ENCODE measurements at regions not wholly inside any gene's neighbourhood (a gene's known extent, or its start where the extent isn't known, plus 50 kb on each side); places are given as distances from the start of the nearest gene placed in this dataset.

DNA sequence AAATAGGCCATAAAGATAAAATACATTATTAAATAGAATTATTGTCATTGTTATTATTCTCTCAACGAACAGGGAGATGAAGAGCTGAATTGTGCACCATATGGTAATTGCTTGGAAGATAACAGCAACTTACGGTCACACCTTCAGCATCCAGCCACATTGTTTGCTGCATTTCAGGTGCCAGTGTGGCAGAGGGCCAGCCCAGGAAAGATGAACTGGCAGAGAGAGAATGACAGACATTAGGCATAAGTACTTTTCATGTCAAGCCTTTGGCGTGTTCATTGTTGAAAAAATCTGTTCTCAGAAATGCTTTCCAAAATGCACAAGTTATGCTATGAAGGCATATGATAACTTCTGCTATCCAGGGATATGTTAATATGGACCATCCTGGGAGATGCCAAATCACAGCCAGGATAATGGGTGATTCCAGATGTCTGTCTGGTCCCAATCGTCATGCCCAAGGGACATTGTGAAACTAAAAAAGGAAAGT lies 748.6 kb upstream of the PIK3C3 start:
- no peak overlapping the region for H3K4me3 ChIP-seq
- no peaks in the 10 kb centered on the region for H4K20me1 ChIP-seq
- H3K9ac ChIP-seq = no peak overlapping the region
- TF ChIP-seq Cebpa-rat (IDR thresholded peaks at IDR 0.05) = no peak
- no peak overlapping the region for H3K27ac ChIP-seq
- no peak overlapping the region for H3K4me2 ChIP-seq
- H3K27me3 ChIP-seq = no peaks in the 10 kb centered on the region
- no peaks in the 10 kb centered on the region for H3K4me1 ChIP-seq
- no peaks in the 10 kb centered on the region for H3K9me3 ChIP-seq
- no peaks in the 10 kb centered on the region for H3K36me3 ChIP-seq

DNA sequence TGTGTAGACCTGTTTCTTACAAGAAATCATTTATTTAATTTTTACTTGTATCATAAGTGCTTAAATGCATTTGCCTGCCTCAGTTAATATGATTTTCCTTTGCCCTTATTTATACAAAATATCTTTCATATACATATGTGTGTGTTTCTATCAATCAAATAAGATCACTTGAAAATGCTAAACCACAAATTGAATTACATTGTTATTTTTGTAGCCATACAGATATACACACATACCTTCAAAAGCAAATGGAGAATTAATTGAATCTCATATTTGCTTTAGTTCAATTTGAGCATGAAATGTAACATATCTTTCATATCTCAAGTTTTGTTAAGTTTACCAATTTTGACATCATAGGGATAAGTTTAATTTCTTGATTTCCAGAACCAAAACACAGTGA lies 755.8 kb upstream of the PIK3C3 start:
- Histone ChIP-seq H3K36me3 (no peaks in the 10 kb centered on the region), H3K4me1 (no peaks in the 10 kb centered on the region)
- no peak for TF ChIP-seq Cebpa-rat (IDR thresholded peaks at IDR 0.05)

DNA sequence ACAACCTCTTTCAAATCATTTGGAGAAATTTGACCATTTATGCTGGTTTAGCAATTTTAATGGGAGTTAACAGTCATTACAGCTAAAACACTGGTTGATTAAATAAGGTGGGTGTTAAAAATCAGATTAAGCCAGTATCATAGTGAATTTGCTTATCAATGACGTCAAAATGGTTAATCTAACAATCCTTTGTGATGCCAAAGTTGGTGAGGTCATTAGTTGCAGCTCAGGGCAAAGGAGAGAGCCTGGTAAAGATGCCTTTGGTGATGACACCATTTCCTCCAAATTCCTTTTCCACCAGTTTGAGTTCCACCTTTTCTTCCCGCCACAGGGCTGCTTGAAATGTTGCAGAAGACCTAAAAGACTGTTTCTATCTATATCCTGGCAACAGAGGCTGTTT lies 757.1 kb upstream of the PIK3C3 start:
- no peak overlapping the region for H3K4me2 ChIP-seq
- TF ChIP-seq Cebpa-rat (IDR thresholded peaks at IDR 0.05) = no peak
- no peaks in the 10 kb centered on the region for H4K20me1 ChIP-seq
- H3K27me3 ChIP-seq = no peaks in the 10 kb centered on the region
- H3K9ac ChIP-seq = no peak overlapping the region
- H3K27ac ChIP-seq = no peak overlapping the region
- H3K36me3 ChIP-seq = no peaks in the 10 kb centered on the region
- H3K4me3 ChIP-seq = no peak overlapping the region
- no peaks in the 10 kb centered on the region for H3K4me1 ChIP-seq
- no peaks in the 10 kb centered on the region for H3K9me3 ChIP-seq

More for the DNA sequence above, 755.8 kb upstream of the PIK3C3 start:
- no peak overlapping the region for H3K4me2 ChIP-seq
- no peaks in the 10 kb centered on the region for H3K27me3 ChIP-seq
- H3K9me3 ChIP-seq = no peaks in the 10 kb centered on the region
- no peak overlapping the region for H3K9ac ChIP-seq
- no peak overlapping the region for H3K27ac ChIP-seq
- H3K4me3 ChIP-seq = no peak overlapping the region
- H4K20me1 ChIP-seq = no peaks in the 10 kb centered on the region

DNA sequence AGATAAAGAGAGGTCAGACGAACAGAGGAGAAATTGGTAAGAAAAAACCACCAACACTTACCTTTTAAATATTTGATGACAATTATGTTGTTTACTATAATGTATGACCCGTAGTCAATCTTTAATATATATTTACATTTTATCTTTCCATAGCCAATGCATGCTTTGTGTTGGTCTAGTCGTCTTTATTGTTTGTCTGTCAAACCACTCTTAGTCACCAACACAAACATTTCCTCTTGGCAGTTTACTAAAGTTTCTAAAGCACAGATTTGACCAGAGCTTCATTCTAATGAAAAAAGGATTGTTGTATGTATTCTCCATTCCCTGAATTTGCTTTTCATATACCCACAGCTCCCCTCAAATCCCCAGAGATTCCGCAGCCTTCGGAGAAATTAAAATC lies 784.7 kb upstream of the PIK3C3 start:
- Histone ChIP-seq H3K36me3 (no peaks in the 10 kb centered on the region), H3K27me3 (no peaks in the 10 kb centered on the region), H3K27ac (no peak overlapping the region), H3K4me1 (no peaks in the 10 kb centered on the region), H3K9ac (no peak overlapping the region), H3K9me3 (no peaks in the 10 kb centered on the region), H3K4me3 (no peak overlapping the region), H4K20me1 (no peaks in the 10 kb centered on the region), H3K4me2 (no peak overlapping the region)
- TF ChIP-seq Cebpa-rat (IDR thresholded peaks at IDR 0.05) = no peak

DNA sequence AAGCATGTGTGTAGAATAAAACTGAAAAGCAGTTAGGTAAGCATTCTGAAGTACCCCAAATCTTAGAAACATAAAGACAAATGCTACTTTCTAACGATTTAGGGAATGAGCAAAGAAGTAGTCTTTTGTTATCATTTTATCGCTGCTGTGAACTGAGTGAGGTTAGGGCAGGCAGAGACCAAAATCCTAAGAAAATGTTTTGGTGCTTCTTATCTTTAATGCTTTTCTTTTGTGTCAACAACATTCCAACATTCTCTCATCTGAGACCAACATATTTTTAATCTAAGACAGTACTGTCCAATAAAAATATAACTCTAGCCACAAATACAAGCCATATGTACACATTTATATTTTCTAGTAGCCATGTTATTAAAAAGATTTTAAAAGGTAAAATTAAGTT lies 789.4 kb upstream of the PIK3C3 start:
- no peaks in the 10 kb centered on the region for H3K27me3 ChIP-seq
- no peaks in the 10 kb centered on the region for H3K4me1 ChIP-seq
- H3K9me3 ChIP-seq = no peaks in the 10 kb centered on the region
- no peak overlapping the region for H3K4me2 ChIP-seq
- no peaks in the 10 kb centered on the region for H4K20me1 ChIP-seq
- no peak overlapping the region for H3K9ac ChIP-seq
- H3K4me3 ChIP-seq = no peak overlapping the region
- H3K36me3 ChIP-seq = no peaks in the 10 kb centered on the region
- no peak overlapping the region for H3K27ac ChIP-seq
- no peak for TF ChIP-seq Cebpa-rat (IDR thresholded peaks at IDR 0.05)

DNA sequence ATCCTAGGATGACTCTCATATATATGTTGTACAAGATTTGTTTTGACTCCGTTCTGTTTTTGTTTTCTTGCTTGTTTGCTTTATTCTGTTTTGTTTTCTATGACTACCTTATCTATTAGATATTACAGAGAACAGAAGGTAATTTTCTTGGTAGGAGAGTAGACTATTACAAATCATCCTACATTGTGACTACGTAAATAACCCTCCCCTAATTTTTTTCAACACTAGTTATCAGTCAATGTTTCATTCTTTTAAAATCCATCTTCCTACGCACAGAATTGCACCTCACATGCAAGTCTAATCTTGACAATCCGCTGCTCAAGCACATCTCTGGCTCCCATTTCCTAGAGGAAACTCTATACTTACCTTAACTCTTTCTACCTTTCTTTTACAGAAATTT lies 792.3 kb upstream of the PIK3C3 start:
- H3K4me2 ChIP-seq = no peak overlapping the region
- no peaks in the 10 kb centered on the region for H3K9me3 ChIP-seq
- H3K4me1 ChIP-seq = no peaks in the 10 kb centered on the region
- no peak overlapping the region for H3K4me3 ChIP-seq
- H3K9ac ChIP-seq = no peak overlapping the region
- H3K27me3 ChIP-seq = no peaks in the 10 kb centered on the region
- H3K36me3 ChIP-seq = no peaks in the 10 kb centered on the region
- H4K20me1 ChIP-seq = no peaks in the 10 kb centered on the region
- no peak overlapping the region for H3K27ac ChIP-seq
- TF ChIP-seq Cebpa-rat (IDR thresholded peaks at IDR 0.05) = no peak

DNA sequence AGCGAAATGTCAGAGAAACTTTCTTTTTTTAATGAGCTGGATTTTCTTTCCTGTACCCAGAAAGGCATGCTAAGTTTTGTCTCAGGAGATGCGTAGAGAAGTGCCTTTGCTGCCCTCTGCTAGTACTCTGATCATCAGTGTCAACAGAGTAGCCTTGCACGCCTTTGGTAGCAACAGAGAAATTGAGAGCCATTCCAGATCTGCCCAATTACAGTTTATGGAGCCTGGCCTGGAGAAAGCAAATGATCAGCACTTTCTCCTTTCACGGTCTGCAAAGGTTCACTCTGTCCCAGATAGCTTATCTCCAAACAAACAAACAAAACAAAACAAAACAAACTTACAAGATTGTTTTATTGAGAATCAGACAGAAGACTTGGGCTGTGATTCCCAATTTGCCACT lies 792.8 kb upstream of the PIK3C3 start:
- no peak overlapping the region for H3K9ac ChIP-seq
- TF ChIP-seq Cebpa-rat (IDR thresholded peaks at IDR 0.05) = no peak
- H3K36me3 ChIP-seq = no peaks in the 10 kb centered on the region
- H3K4me3 ChIP-seq = no peak overlapping the region
- H3K27ac ChIP-seq = no peak overlapping the region
- H3K4me2 ChIP-seq = no peak overlapping the region
- no peaks in the 10 kb centered on the region for H3K27me3 ChIP-seq
- H3K9me3 ChIP-seq = no peaks in the 10 kb centered on the region
- H3K4me1 ChIP-seq = no peaks in the 10 kb centered on the region
- H4K20me1 ChIP-seq = no peaks in the 10 kb centered on the region

DNA sequence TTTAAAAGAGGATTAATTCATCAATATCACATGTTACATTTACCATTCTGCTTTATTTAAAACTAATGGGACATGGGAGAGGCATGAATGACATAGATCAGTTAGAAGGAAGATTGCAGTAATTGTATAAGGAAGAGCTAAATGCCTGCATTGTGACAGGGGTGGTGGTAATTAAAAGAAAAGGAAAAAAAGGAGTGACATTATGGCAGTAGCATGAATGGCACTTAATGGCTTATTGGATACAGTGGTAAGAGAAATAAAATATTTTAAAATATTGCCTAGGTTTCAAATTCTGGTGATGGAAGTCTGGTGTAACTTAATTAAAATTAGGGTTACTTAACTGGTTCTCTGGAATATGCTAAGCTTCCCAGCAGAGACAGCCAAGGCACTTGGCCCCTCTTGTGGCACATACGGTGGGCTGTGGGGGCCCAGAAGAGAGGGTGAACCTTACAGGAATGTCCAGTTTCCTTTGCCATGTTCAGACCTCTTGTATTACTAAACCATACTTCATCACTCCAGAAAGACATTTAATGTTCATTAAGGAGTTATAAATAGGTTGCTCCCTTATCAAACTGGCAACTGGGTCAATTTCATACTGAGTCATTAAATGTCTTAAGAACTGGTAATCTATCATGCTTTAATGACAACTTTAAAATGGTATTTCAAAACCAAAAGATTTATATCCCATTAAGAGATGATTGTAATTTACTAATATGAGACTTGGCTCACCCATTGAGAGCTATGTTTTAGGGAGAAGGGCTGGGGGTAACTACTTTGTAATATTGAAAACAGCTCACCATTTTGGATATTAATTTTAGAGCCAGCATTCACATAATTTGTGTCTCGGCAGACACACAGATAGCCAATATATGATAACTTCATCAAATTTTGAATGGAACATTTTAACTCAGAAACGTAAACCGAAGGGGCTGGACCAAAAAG lies 798.9 kb upstream of the PIK3C3 start:
- no peaks in the 10 kb centered on the region for H3K36me3 ChIP-seq
- H3K27me3 ChIP-seq = no peaks in the 10 kb centered on the region
- no peaks in the 10 kb centered on the region for H3K4me1 ChIP-seq
- no peak overlapping the region for H3K4me2 ChIP-seq
- H3K27ac ChIP-seq = no peak overlapping the region
- H3K9ac ChIP-seq = no peak overlapping the region
- no peaks in the 10 kb centered on the region for H4K20me1 ChIP-seq
- H3K4me3 ChIP-seq = no peak overlapping the region
- TF ChIP-seq Cebpa-rat (IDR thresholded peaks at IDR 0.05) = no peak
- H3K9me3 ChIP-seq = no peaks in the 10 kb centered on the region

DNA sequence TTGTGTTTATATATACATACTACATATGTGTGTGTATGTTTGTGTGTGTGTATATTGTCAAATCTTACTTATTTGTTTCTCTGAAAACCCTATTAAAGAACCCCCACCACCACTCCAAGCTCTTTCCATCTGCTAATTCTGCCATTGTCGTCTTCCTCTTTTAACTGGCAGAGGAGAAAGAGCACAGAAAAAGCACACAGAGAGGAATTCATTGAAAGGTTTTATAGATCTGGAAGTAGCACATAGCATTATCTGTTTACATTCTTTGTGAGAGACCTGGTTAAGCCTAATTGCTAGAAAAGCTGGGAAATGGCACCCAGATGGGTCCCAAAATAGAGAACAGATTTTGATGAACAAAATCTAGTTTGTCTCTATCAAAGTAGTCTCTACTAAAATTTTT lies 800.0 kb upstream of the PIK3C3 start:
- H3K9ac ChIP-seq = no peak overlapping the region
- H4K20me1 ChIP-seq = no peaks in the 10 kb centered on the region
- no peaks in the 10 kb centered on the region for H3K27me3 ChIP-seq
- no peak overlapping the region for H3K27ac ChIP-seq
- H3K4me2 ChIP-seq = no peak overlapping the region
- no peak for TF ChIP-seq Cebpa-rat (IDR thresholded peaks at IDR 0.05)
- no peaks in the 10 kb centered on the region for H3K9me3 ChIP-seq
- no peaks in the 10 kb centered on the region for H3K36me3 ChIP-seq
- no peaks in the 10 kb centered on the region for H3K4me1 ChIP-seq
- H3K4me3 ChIP-seq = no peak overlapping the region

DNA sequence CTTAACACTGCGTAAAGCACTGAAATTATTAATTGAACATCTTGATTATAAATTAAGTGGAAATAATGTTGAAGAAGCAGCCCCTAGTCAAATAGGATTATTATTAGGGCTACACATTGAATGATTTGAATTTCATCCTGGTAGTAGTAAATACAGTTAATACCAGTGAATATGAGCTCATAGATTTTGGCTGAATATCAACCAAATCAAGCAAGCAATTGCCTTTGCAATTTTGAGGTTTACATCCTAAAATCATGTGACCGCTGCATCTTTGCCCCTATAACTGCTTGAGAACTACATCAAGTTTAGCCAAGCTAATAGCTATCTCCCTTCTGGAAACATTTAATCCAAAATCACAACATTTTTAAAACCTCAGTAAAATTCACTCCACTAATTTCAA lies 801.2 kb upstream of the PIK3C3 start:
- Histone ChIP-seq H3K4me2 (no peak overlapping the region), H3K4me1 (no peaks in the 10 kb centered on the region), H3K9ac (no peak overlapping the region), H3K9me3 (no peaks in the 10 kb centered on the region), H3K36me3 (no peaks in the 10 kb centered on the region), H3K27me3 (no peaks in the 10 kb centered on the region), H3K4me3 (no peak overlapping the region), H3K27ac (no peak overlapping the region), H4K20me1 (no peaks in the 10 kb centered on the region)
- no peak for TF ChIP-seq Cebpa-rat (IDR thresholded peaks at IDR 0.05)
